RWPE2 (cell line): ENCODE measurements at regions not wholly inside any gene's neighbourhood (a gene's known extent, or its start where the extent isn't known, plus 50 kb on each side); places are given as distances from the start of the nearest gene placed in this dataset.

ENCODE experiments used
- ATAC-seq: fragments of 200-7000 bp; cut with Tn5 transposase; 3 replicates; pipeline ENCODE4 v1.9.1; 2021; ENCODE audit warnings: low read depth
- DNase-seq: peaks from one replicate; pipeline ENCODE4 v3.0.0-alpha.2; 2020; ENCODE audit warnings: low spot score
- H3K27ac ChIP-seq: fragments of 450-650 bp; 2 replicates; pipeline ENCODE4 v1.5.1; 2017; ENCODE audit warnings: mild to moderate bottlenecking; ENCODE audit not compliant: poor library complexity, severe bottlenecking
- H3K27me3 ChIP-seq: fragments of 250-450 bp; sonication (Bioruptor Pico); 2 replicates; pipeline ENCODE4 v1.5.1; 2021; ENCODE audit warnings: mild to moderate bottlenecking, moderate library complexity; ENCODE audit not compliant: insufficient read depth, poor library complexity, severe bottlenecking
- H3K36me3 ChIP-seq: fragments of 250-450 bp; sonication (Bioruptor Pico); 2 replicates; pipeline ENCODE4 v1.5.1; 2020; ENCODE audit warnings: low read depth, mild to moderate bottlenecking, moderate library complexity
- H3K4me1 ChIP-seq: fragments of 250-450 bp; sonication (Bioruptor Pico); 2 replicates; pipeline ENCODE4 v1.5.1; 2021; ENCODE audit warnings: mild to moderate bottlenecking, moderate library complexity; ENCODE audit not compliant: insufficient read depth, poor library complexity, severe bottlenecking
- H3K4me3 ChIP-seq: fragments of 250-450 bp; sonication (Bioruptor Pico); 2 replicates; pipeline ENCODE4 v1.5.1; 2021; ENCODE audit warnings: mild to moderate bottlenecking, moderate library complexity; ENCODE audit not compliant: severe bottlenecking
- H3K9me3 ChIP-seq: fragments of 250-450 bp; sonication (Bioruptor Pico); 2 replicates; pipeline ENCODE4 v1.5.1; 2021; ENCODE audit warnings: mild to moderate bottlenecking, moderate library complexity; ENCODE audit not compliant: severe bottlenecking
- CTCF ChIP-seq: fragments of 450-650 bp; IDR thresholded peaks from one replicate; pipeline ENCODE4 v1.5.1; 2017; ENCODE audit warnings: mild to moderate bottlenecking, moderate library complexity; ENCODE audit not compliant: poor library complexity, severe bottlenecking

- TF ChIP-seq CTCF = no peak
- DNase-seq (no peak), ATAC-seq (no peak)
- Histone ChIP-seq H3K36me3 (no peaks in the 10 kb centered on the region), H3K27me3 (peaks cover 11% of the 10 kb centered on the region), H3K9me3 (no peaks in the 10 kb centered on the region), H3K27ac (no peak overlapping the region), H3K4me3 (no peak overlapping the region), H3K4me1 (no peaks in the 10 kb centered on the region)
These were observed 90.6 kb downstream of the MAF start for GRCh38 chr16:79509906-79510305.

GRCh38 chr16:79509211-79509631 is 91.3 kb downstream of the MAF start:
- ATAC-seq (peak; percentile 23; the same call in 2 of the 3 replicates), DNase-seq (no peak)
- Histone ChIP-seq H3K4me1 (no peaks in the 10 kb centered on the region), H3K27ac (no peak overlapping the region), H3K9me3 (no peaks in the 10 kb centered on the region), H3K36me3 (no peaks in the 10 kb centered on the region), H3K27me3 (peaks cover 6% of the 10 kb centered on the region), H3K4me3 (no peak overlapping the region)
- TF ChIP-seq CTCF = no peak

GRCh38 chr16:79508294-79508693 is 92.2 kb downstream of the MAF start:
- no peaks in the 10 kb centered on the region for H3K36me3 ChIP-seq
- H3K4me1 ChIP-seq = no peaks in the 10 kb centered on the region
- H3K4me3 ChIP-seq = no peak overlapping the region
- no peak overlapping the region for H3K27ac ChIP-seq
- ATAC-seq (no peak), DNase-seq (no peak)
- H3K27me3 ChIP-seq = peaks cover 6% of the 10 kb centered on the region
- TF ChIP-seq CTCF = no peak
- H3K9me3 ChIP-seq = no peaks in the 10 kb centered on the region

GRCh38 chr16:79505344-79505743 is 95.2 kb downstream of the MAF start:
- H3K9me3 ChIP-seq = no peaks in the 10 kb centered on the region
- no peak for TF ChIP-seq CTCF
- H3K4me3 ChIP-seq = no peak overlapping the region
- no peaks in the 10 kb centered on the region for H3K4me1 ChIP-seq
- peaks cover 7% of the 10 kb centered on the region for H3K27me3 ChIP-seq
- ATAC-seq (no peak), DNase-seq (no peak)
- no peaks in the 10 kb centered on the region for H3K36me3 ChIP-seq
- H3K27ac ChIP-seq = no peak overlapping the region

GRCh38 chr16:79503511-79503910 is 97.0 kb downstream of the MAF start:
- no peak for TF ChIP-seq CTCF
- H3K27ac ChIP-seq = no peak overlapping the region
- no peaks in the 10 kb centered on the region for H3K36me3 ChIP-seq
- peaks cover 7% of the 10 kb centered on the region for H3K27me3 ChIP-seq
- ATAC-seq = no peak
- DNase-seq = no peak
- H3K4me3 ChIP-seq = no peak overlapping the region
- H3K9me3 ChIP-seq = no peaks in the 10 kb centered on the region
- H3K4me1 ChIP-seq = no peaks in the 10 kb centered on the region
